VCaP (cell line): ENCODE measurements at regions not wholly inside any gene's neighbourhood (a gene's known extent, or its start where the extent isn't known, plus 50 kb on each side); places are given as distances from the start of the nearest gene placed in this dataset.
"Not testable (repeated sequence)": the region's sequence is repeated elsewhere in the genome, so short reads cannot be mapped to it uniquely, and the experiment has no call there.

ENCODE experiments used
- H3K27ac ChIP-seq: fragments of 450-650 bp; 2 replicates; pipeline ENCODE4 v1.5.1; 2017
- TF ChIP-seq, protein P1 (sequence below): fragments of 450-650 bp; conservative IDR thresholded peaks from 2 replicates; pipeline ENCODE4 v1.5.1; 2017; ENCODE audit warnings: mild to moderate bottlenecking, moderate library complexity

DNA sequence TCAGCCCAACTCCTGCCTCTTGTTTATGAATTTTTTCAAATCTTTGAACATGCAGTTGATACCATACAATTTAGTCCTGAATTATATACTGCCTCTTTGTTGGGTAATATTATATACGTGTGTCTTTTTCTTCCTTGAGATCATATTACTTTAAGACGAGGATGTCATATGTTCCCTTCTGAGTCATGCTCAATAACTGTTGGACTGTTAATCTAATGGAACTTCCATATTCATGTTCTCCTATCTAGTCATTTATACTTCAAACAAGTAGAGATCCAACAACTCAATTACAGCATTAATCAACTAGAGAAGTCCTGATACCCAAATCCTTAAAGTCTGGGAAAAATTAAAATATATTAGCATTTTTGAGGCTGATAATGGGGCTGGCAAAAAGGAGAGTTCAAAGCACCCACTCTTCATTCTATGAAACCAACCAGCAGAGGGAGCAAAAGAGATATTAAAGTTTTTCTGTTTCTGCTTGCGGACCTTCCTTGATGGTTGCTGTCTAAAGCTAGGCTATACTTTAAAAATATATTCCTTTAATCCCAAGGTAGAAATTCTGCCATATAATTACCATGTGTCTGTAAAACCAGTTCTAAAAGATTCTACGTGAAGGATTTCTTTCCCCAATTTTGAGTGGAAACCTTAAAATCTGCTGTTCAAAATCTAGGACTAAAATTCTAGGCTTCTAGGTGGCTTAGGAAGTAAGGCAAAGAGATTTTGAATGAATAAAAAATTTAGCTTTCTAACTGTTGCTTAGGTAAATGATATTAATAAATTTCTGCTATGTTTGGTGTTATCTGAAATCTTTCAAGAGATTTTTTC lies 498.9 kb downstream of the BCKDHB start:
- H3K27ac ChIP-seq = no peak overlapping the region
- TF ChIP-seq, protein P1, sequence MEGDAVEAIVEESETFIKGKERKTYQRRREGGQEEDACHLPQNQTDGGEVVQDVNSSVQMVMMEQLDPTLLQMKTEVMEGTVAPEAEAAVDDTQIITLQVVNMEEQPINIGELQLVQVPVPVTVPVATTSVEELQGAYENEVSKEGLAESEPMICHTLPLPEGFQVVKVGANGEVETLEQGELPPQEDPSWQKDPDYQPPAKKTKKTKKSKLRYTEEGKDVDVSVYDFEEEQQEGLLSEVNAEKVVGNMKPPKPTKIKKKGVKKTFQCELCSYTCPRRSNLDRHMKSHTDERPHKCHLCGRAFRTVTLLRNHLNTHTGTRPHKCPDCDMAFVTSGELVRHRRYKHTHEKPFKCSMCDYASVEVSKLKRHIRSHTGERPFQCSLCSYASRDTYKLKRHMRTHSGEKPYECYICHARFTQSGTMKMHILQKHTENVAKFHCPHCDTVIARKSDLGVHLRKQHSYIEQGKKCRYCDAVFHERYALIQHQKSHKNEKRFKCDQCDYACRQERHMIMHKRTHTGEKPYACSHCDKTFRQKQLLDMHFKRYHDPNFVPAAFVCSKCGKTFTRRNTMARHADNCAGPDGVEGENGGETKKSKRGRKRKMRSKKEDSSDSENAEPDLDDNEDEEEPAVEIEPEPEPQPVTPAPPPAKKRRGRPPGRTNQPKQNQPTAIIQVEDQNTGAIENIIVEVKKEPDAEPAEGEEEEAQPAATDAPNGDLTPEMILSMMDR = peak; percentile 75

DNA sequence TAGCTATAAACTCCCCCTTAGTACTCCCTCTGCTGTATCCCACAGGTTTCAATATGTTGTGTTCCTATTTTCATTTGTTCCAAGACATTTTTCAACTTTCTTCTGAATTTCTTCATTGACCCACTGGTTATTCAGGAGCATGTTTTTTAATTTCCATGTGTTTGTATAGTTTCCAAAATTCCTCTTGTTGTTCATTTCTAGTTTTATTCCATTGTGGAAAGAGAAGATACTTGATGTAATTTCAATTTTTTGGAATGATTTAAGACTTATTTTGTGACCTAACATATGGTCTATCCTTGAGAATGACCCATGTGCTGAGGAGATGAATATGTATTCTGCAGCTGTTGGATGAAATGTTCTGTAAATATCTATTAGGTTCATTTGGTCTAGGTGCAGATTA lies 497.2 kb downstream of the BCKDHB start:
- no peak overlapping the region for H3K27ac ChIP-seq
- TF ChIP-seq, protein P1 = no peak

DNA sequence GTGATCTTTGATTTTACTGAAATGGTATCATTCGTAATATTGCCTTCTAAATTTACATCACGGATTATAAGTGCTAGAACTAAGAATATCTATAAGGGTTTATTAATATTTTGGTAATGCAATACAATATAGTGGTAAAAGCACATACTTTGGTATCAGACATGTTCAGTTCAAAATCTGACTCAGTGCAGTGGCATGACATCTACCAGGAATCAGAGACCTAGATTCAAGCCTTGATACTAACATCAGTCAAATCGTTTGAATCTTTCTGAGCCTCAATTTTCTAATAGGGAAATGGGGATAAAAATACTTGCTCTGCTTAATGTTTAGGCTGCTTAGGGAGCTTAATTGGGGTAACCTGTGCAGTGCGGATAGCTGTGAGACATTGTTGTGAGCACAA lies 488.0 kb downstream of the BCKDHB start:
- no peak overlapping the region for H3K27ac ChIP-seq
- TF ChIP-seq, protein P1 = no peak

DNA sequence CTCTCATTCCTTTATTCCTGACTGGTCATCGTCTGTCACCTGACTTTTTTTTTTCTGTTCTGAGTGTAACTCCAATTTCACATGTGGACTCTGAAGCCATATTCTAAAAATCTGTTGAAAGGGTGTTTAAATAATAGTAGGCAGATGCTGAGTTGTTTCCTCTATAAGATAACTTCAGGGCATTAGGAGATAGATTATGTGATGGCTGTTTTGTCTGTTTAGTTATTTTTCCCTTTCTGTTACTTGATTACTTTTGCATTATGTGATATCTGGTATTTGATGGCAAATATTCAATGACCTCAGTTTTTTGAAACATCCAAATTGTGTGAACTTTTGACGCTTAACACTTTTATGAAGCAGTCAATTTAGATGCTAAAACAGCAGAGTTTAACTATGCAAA lies 486.0 kb downstream of the BCKDHB start:
- TF ChIP-seq, protein P1 = no peak
- H3K27ac ChIP-seq = no peak overlapping the region

DNA sequence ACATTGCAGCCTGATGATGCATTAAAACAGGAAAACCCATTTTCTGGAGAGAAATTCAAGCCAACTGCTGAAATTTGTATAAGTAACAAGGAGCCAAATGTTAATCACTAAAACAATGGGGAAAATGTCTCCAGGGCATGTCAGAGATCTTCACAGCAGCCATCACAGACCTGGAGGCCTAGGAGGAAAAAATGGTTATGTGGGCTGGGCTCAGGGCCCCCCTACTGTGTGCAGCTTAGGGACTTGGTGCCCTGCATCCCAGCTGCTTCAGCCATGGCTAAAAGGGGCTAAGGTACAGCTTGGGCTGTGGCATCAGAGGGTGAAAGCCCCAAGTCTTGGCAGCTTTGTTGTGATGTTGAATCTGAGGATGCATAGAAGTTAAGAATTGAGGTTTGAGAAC lies 479.8 kb downstream of the BCKDHB start:
- TF ChIP-seq, protein P1 = no peak
- no peak overlapping the region for H3K27ac ChIP-seq

- no peak overlapping the region for H3K27ac ChIP-seq
- TF ChIP-seq, protein P1 = no peak
These were observed 473.0 kb downstream of the BCKDHB start for GRCh38 chr6:80579391-80580023.

DNA sequence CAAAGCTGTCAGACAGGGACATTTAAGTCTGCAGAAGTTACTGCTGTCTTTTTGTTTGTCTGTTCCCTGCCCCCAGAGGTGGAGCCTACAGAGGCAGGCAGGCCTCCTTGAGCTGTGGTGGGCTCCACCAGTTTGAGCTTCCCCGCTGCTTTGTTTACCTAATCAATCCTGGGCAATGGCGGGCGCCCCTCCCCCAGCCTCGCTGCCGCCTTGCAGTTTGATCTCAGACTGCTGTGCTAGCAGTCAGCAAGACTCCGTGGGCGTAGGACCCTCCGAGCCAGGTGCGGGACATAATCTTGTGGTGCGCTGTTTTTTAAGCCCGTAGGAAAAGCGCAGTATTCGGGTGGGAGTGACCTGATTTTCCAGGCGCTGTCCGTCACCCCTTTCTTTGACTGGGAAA lies 466.8 kb downstream of the BCKDHB start:
- not testable (repeated sequence) for H3K27ac ChIP-seq

GRCh38 chr6:80566361-80566760 lies 459.9 kb downstream of the BCKDHB start:
- TF ChIP-seq, protein P1 = no peak
- no peak overlapping the region for H3K27ac ChIP-seq
